ENCODE measurements at regions not wholly inside any gene's neighbourhood (a gene's known extent, or its start where the extent isn't known, plus 50 kb on each side); places are given as distances from the start of the nearest gene placed in this dataset.

- Mint-ChIP-seq H3K4me1 (no peaks in the 10 kb centered on the region), H3K36me3 (ENCODE audit: low read depth) (no peaks in the 10 kb centered on the region), H3K9me3 (peaks cover 3% of the 10 kb centered on the region), H3K4me3 (no peak overlapping the region), H3K27me3 (ENCODE audit: low read depth) (no peaks in the 10 kb centered on the region), H3K27ac (ENCODE audit: unreplicated experiment) (no peak overlapping the region)
- no peak for TF ChIP-seq CTCF (conservative IDR thresholded peaks at IDR 0.05)
- no peak for DNase-seq (ENCODE audit: low read depth, low spot score)
These were observed 291.0 kb downstream of the TBL1XR1 start for GRCh38 chr3:176906046-176906905.

GRCh38 chr3:176905331-176905730, 292.0 kb downstream of the TBL1XR1 start:
- DNase-seq (ENCODE audit: low read depth, low spot score) = no peak
- no peaks in the 10 kb centered on the region for H3K4me1 Mint-ChIP-seq
- no peak overlapping the region for H3K4me3 Mint-ChIP-seq
- H3K27me3 Mint-ChIP-seq (ENCODE audit: low read depth) = no peaks in the 10 kb centered on the region
- no peak for TF ChIP-seq CTCF (conservative IDR thresholded peaks at IDR 0.05)
- H3K36me3 Mint-ChIP-seq (ENCODE audit: low read depth) = no peaks in the 10 kb centered on the region
- H3K27ac Mint-ChIP-seq (ENCODE audit: unreplicated experiment) = no peak overlapping the region
- peaks cover 3% of the 10 kb centered on the region for H3K9me3 Mint-ChIP-seq

GRCh38 chr3:176904506-176904905, 292.8 kb downstream of the TBL1XR1 start:
- TF ChIP-seq CTCF (conservative IDR thresholded peaks at IDR 0.05) = no peak
- no peak overlapping the region for H3K4me3 Mint-ChIP-seq

GRCh38 chr3:176896640-176897039, 300.6 kb downstream of the TBL1XR1 start:
- no peak overlapping the region for H3K4me3 Mint-ChIP-seq
- DNase-seq (ENCODE audit: low read depth, low spot score) = no peak
- no peak for TF ChIP-seq CTCF (conservative IDR thresholded peaks at IDR 0.05)
- peaks cover 6% of the 10 kb centered on the region for H3K36me3 Mint-ChIP-seq (ENCODE audit: low read depth)
- no peaks in the 10 kb centered on the region for H3K27me3 Mint-ChIP-seq (ENCODE audit: low read depth)
- no peak overlapping the region for H3K27ac Mint-ChIP-seq (ENCODE audit: unreplicated experiment)
- H3K4me1 Mint-ChIP-seq = no peaks in the 10 kb centered on the region
- H3K9me3 Mint-ChIP-seq = peaks cover 13% of the 10 kb centered on the region

More at GRCh38 chr3:176904506-176904905, 292.8 kb downstream of the TBL1XR1 start:
- no peaks in the 10 kb centered on the region for H3K36me3 Mint-ChIP-seq (ENCODE audit: low read depth)
- peaks cover 4% of the 10 kb centered on the region for H3K9me3 Mint-ChIP-seq
- H3K27ac Mint-ChIP-seq (ENCODE audit: unreplicated experiment) = no peak overlapping the region
- H3K4me1 Mint-ChIP-seq = no peaks in the 10 kb centered on the region
- no peak for DNase-seq (ENCODE audit: low read depth, low spot score)
- no peaks in the 10 kb centered on the region for H3K27me3 Mint-ChIP-seq (ENCODE audit: low read depth)

GRCh38 chr3:176896165-176896564, 301.1 kb downstream of the TBL1XR1 start:
- Mint-ChIP-seq H3K4me1 (no peaks in the 10 kb centered on the region), H3K36me3 (ENCODE audit: low read depth) (peaks cover 6% of the 10 kb centered on the region), H3K27me3 (ENCODE audit: low read depth) (no peaks in the 10 kb centered on the region), H3K9me3 (peaks cover 13% of the 10 kb centered on the region), H3K27ac (ENCODE audit: unreplicated experiment) (no peak overlapping the region), H3K4me3 (no peak overlapping the region)
- DNase-seq (ENCODE audit: low read depth, low spot score) = no peak
- TF ChIP-seq CTCF (conservative IDR thresholded peaks at IDR 0.05) = no peak

All from neural crest cell (in vitro differentiated cells).